IMR-90 (cell line): ENCODE measurements at regions not wholly inside any gene's neighbourhood (a gene's known extent, or its start where the extent isn't known, plus 50 kb on each side); places are given as distances from the start of the nearest gene placed in this dataset.

ENCODE experiments used
- ATAC-seq: fragments of 200-7000 bp; cut with Tn5 transposase; 2 replicates; pipeline ENCODE4 v1.9.1; 2020; ENCODE audit warnings: low read depth, mild to moderate bottlenecking, moderate library complexity
- BruUV-seq: library from RNA; stranded (reverse); fragments of 400-500 nt; replicated peaks from 2 replicates; lab custom pipeline; 2021; lab: Mats Ljungman, UMichigan
- CTCF ChIA-PET: fragments of 300-600 bp; formaldehyde crosslinking; extraction: SDS; loops from one replicate; lab custom pipeline; 2021; ENCODE audit warnings: antibody characterized with exemption; lab: Yijun Ruan, JAX
- POLR2A ChIA-PET: fragments of 300-600 bp; sonication (Branson Sonifier 250); formaldehyde crosslinking; loops from one replicate; lab custom pipeline; 2022; ENCODE audit warnings: antibody characterized with exemption; ENCODE audit not compliant: unreplicated experiment; lab: Charles Lee
- DNase-seq: peaks from one replicate; pipeline ENCODE4 v3.0.0; 2013
- H2AFZ ChIP-seq: replicated peaks from 2 replicates; pipeline ENCODE3; 2013; ENCODE audit warnings: low read length, mild to moderate bottlenecking; ENCODE audit not compliant: poor library complexity
- H2AK5ac ChIP-seq: 2 replicates; pipeline ENCODE4 v1.6.1; 2013; ENCODE audit warnings: low read depth, low read length, inconsistent platforms
- H2AK9ac ChIP-seq: replicated peaks from 2 replicates; pipeline ENCODE3; 2013; ENCODE audit warnings: mild to moderate bottlenecking, low read depth, low read length, moderate library complexity; ENCODE audit not compliant: poor library complexity
- H2BK120ac ChIP-seq: 2 replicates; pipeline ENCODE4 v1.6.1; 2013; ENCODE audit warnings: low read depth, low read length, inconsistent platforms
- H2BK15ac ChIP-seq: 3 replicates; pipeline ENCODE4 v1.6.1; 2013; ENCODE audit warnings: low read depth, low read length, inconsistent platforms
- H2BK20ac ChIP-seq: 2 replicates; pipeline ENCODE4 v1.6.1; 2013; ENCODE audit warnings: low read depth, mild to moderate bottlenecking, inconsistent platforms, low read length, moderate library complexity
- H2BK5ac ChIP-seq: 2 replicates; pipeline ENCODE4 v1.6.1; 2013; ENCODE audit warnings: mild to moderate bottlenecking, low read depth, low read length, inconsistent platforms; ENCODE audit not compliant: poor library complexity, severe bottlenecking
- H3K14ac ChIP-seq: replicated peaks from 2 replicates; pipeline ENCODE4 v1.6.1; 2013; ENCODE audit warnings: low read depth, low read length, inconsistent platforms
- H3K18ac ChIP-seq: 2 replicates; pipeline ENCODE4 v1.6.1; 2013; ENCODE audit warnings: low read depth, low read length, control low read depth
- H3K23ac ChIP-seq: 2 replicates; pipeline ENCODE4 v1.6.1; 2013; ENCODE audit warnings: low read depth, low read length, inconsistent platforms
- H3K27ac ChIP-seq: 2 replicates; pipeline ENCODE4 v1.5.1; 2013; ENCODE audit warnings: mild to moderate bottlenecking, control low read depth, low read length; ENCODE audit not compliant: insufficient read depth
- H3K27me3 ChIP-seq: 2 replicates; pipeline ENCODE4 v1.6.1; 2013; ENCODE audit warnings: low read length; ENCODE audit not compliant: control insufficient read depth, insufficient read depth
- H3K36me3 ChIP-seq: 2 replicates; pipeline ENCODE4 v1.6.1; 2013; ENCODE audit warnings: low read length, mixed read lengths; ENCODE audit not compliant: control insufficient read depth, insufficient read depth
- H3K4ac ChIP-seq: 2 replicates; pipeline ENCODE4 v1.6.1; 2013; ENCODE audit warnings: low read depth, low read length, inconsistent platforms
- H3K4me1 ChIP-seq: 2 replicates; pipeline ENCODE4 v1.6.1; 2013; ENCODE audit warnings: low read length, mixed read lengths; ENCODE audit not compliant: control insufficient read depth, insufficient read depth
- H3K4me2 ChIP-seq: 2 replicates; pipeline ENCODE4 v1.6.1; 2013; ENCODE audit warnings: low read depth, mild to moderate bottlenecking, control low read depth, low read length, moderate library complexity
- H3K4me3 ChIP-seq: 2 replicates; pipeline ENCODE4 v1.5.1; 2013; ENCODE audit warnings: low read depth, mild to moderate bottlenecking, control low read depth, low read length, moderate library complexity; ENCODE audit not compliant: insufficient read depth
- H3K56ac ChIP-seq: 2 replicates; pipeline ENCODE4 v1.6.1; 2013; ENCODE audit warnings: low read length, inconsistent platforms; ENCODE audit not compliant: insufficient read depth; ENCODE audit errors: extremely low read depth
- H3K79me1 ChIP-seq, 2 experiments: 2 replicates each; pipeline ENCODE4 v1.6.1; 2013; ENCODE audit warnings: low read length in 2 of 2, inconsistent platforms in 1 of 2, low read depth in 1 of 2
- H3K9ac ChIP-seq: 2 replicates; pipeline ENCODE4 v1.6.1; 2013; ENCODE audit warnings: low read depth, low read length, control low read depth
- H3K9me1 ChIP-seq: 2 replicates; pipeline ENCODE4 v1.6.1; 2013; ENCODE audit warnings: low read length, inconsistent platforms; ENCODE audit not compliant: insufficient read depth
- H3K9me3 ChIP-seq: 2 replicates; pipeline ENCODE4 v1.6.1; 2013; ENCODE audit warnings: low read length; ENCODE audit not compliant: control insufficient read depth, insufficient read depth
- H4K20me1 ChIP-seq: 2 replicates; pipeline ENCODE4 v1.6.1; 2013; ENCODE audit warnings: low read length, inconsistent platforms; ENCODE audit not compliant: insufficient read depth
- H4K5ac ChIP-seq: 2 replicates; pipeline ENCODE4 v1.6.1; 2013; ENCODE audit warnings: mild to moderate bottlenecking, low read depth, low read length, control low read depth
- H4K8ac ChIP-seq, 2 experiments: 2 replicates each; pipeline ENCODE4 v1.6.1; 2013; ENCODE audit warnings: low read depth in 2 of 2, low read length in 2 of 2, control low read depth in 1 of 2, inconsistent platforms in 1 of 2
- H4K91ac ChIP-seq: 2 replicates; pipeline ENCODE4 v1.6.1; 2013; ENCODE audit warnings: low read depth, low read length, inconsistent platforms; ENCODE audit not compliant: insufficient read depth
- BHLHE40 ChIP-seq: fragments of 150-350 bp; IDR thresholded peaks from 2 replicates; pipeline ENCODE4 v1.6.1; 2016; ENCODE audit warnings: mild to moderate bottlenecking, low read depth, low read length
- NFE2L2 ChIP-seq: fragments of 150-350 bp; IDR thresholded peaks from 2 replicates; pipeline ENCODE4 v1.6.1; 2016; ENCODE audit warnings: low read depth, mild to moderate bottlenecking, low read length
- RAD21 ChIP-seq: IDR thresholded peaks from 2 replicates; pipeline ENCODE4 v1.6.1; 2012; ENCODE audit warnings: low read length, improper control_type of control experiment
- RFX5 ChIP-seq: IDR thresholded peaks from 2 replicates; pipeline ENCODE4 v1.8.0; 2012; ENCODE audit warnings: low read depth, mild to moderate bottlenecking, low read length, moderate library complexity
- SMC3 ChIP-seq: fragments of 150-350 bp; IDR thresholded peaks from 2 replicates; pipeline ENCODE4 v1.6.1; 2016; ENCODE audit warnings: low read depth, mild to moderate bottlenecking, antibody characterized with exemption, low read length, moderate library complexity
- WGBS, 2 experiments: methylation state at CpG; one replicate each; pipeline versions ENCODE4 v1.1.5 to v1.1.7; 2013; ENCODE audit warnings: missing lambda C conversion rate in 2 of 2; ENCODE audit not compliant: insufficient read length in 1 of 2; ENCODE audit errors: extremely low coverage in 2 of 2; 5-methylcytosine and 5-hydroxymethylcytosine counted together
- dilution Hi-C: fragments of 300-500 bp; cut with HindIII; formaldehyde crosslinking; loops from one replicate; pipeline ENCODE4 v1.14.3; 2018; ENCODE audit warnings: low sequenced_read_pairs; ENCODE audit not compliant: unreplicated experiment
- in situ Hi-C: fragments of 300-500 bp; cut with MboI; formaldehyde crosslinking; loops from 3 replicates; pipeline ENCODE4 v1.14.3; 2019; ENCODE audit warnings: low sequenced_read_pairs, inconsistent platforms, mixed read lengths
- intact Hi-C: fragments of 100-400 bp; cut with micrococcal nuclease; formaldehyde crosslinking; loops from 2 replicates; pipeline ENCODE4 v1.10.0; 2022
- TF ChIP-seq, protein P1 (sequence below): fragments of 150-350 bp; IDR thresholded peaks from 2 replicates; pipeline ENCODE4 v1.6.1; 2017; ENCODE audit warnings: mild to moderate bottlenecking, antibody characterized with exemption, low read length, low read depth
- TF ChIP-seq, protein P2 (sequence below): conservative IDR thresholded peaks from 2 replicates; pipeline ENCODE4 v1.5.1; 2012; ENCODE audit warnings: mild to moderate bottlenecking, low read depth, low read length, improper control_type of control experiment

DNA sequence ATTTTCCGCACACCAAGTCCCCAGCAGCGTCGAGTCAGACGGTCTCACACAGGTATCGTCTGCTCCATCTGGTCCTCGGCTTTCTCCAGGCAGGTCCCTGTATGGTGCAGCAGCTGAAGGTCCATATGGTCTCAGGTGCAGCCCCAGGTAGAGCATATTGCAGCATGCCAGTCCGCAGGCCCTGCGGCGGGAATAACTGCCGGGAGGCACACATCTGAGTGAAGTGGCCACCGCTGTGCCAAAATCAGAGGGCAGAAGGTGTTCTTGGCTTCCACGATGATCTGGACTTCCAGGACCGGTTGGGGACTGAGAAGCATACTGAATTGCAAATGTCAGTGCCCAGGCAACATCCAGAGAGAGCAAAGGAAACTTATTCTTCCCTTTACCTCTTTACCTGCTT is 320.3 kb downstream of the RNF144A start:
- H2BK5ac ChIP-seq, result no peak overlapping the region
- no peak overlapping the region for H4K8ac ChIP-seq
- H3K4ac ChIP-seq, result no peak overlapping the region
- H4K91ac ChIP-seq, result no peak overlapping the region
- no peak overlapping the region for H2AK9ac ChIP-seq
- no peak for TF ChIP-seq RFX5
- TF ChIP-seq, protein P1, sequence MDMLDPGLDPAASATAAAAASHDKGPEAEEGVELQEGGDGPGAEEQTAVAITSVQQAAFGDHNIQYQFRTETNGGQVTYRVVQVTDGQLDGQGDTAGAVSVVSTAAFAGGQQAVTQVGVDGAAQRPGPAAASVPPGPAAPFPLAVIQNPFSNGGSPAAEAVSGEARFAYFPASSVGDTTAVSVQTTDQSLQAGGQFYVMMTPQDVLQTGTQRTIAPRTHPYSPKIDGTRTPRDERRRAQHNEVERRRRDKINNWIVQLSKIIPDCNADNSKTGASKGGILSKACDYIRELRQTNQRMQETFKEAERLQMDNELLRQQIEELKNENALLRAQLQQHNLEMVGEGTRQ, result no peak
- no peak for TF ChIP-seq SMC3
- TF ChIP-seq NFE2L2, result no peak
- TF ChIP-seq BHLHE40, result no peak
- TF ChIP-seq RAD21, result no peak
- TF ChIP-seq, protein P2, sequence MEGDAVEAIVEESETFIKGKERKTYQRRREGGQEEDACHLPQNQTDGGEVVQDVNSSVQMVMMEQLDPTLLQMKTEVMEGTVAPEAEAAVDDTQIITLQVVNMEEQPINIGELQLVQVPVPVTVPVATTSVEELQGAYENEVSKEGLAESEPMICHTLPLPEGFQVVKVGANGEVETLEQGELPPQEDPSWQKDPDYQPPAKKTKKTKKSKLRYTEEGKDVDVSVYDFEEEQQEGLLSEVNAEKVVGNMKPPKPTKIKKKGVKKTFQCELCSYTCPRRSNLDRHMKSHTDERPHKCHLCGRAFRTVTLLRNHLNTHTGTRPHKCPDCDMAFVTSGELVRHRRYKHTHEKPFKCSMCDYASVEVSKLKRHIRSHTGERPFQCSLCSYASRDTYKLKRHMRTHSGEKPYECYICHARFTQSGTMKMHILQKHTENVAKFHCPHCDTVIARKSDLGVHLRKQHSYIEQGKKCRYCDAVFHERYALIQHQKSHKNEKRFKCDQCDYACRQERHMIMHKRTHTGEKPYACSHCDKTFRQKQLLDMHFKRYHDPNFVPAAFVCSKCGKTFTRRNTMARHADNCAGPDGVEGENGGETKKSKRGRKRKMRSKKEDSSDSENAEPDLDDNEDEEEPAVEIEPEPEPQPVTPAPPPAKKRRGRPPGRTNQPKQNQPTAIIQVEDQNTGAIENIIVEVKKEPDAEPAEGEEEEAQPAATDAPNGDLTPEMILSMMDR, result no peak
- H2AFZ ChIP-seq, result no peak overlapping the region
- H3K4me3 ChIP-seq, result no peak overlapping the region
- no peaks in the 10 kb centered on the region for H3K9me1 ChIP-seq
- H3K4me1 ChIP-seq, result no peaks in the 10 kb centered on the region
- H3K23ac ChIP-seq, result no peak overlapping the region
- ChIA-PET CTCF (no interaction called here), POLR2A (interaction anchor here (1.0 kb wide), 1 partner anchor 11 kb away, joined by 3 read pairs; no protein-coding TSS in a partner anchor)
- no peak overlapping the region for H2AK5ac ChIP-seq
- H3K4me2 ChIP-seq, result no peak overlapping the region
- no peak overlapping the region for H2BK20ac ChIP-seq
- no peak for DNase-seq
- BruUV-seq, result no TSS peak
- H4K5ac ChIP-seq, result no peak overlapping the region
- intact Hi-C loops, result no loop called here
- H3K79me1 ChIP-seq, result no peaks in the 10 kb centered on the region
- H3K27ac ChIP-seq, result no peak overlapping the region
- H3K9ac ChIP-seq, result no peak overlapping the region
- H3K27me3 ChIP-seq, result no peaks in the 10 kb centered on the region
- no peak overlapping the region for H2BK15ac ChIP-seq
- no peak overlapping the region for H2BK120ac ChIP-seq
- no peaks in the 10 kb centered on the region for H3K36me3 ChIP-seq
- no peak overlapping the region for H3K18ac ChIP-seq
- 76% methylated on average over 11 of the region's 13 CpGs; no CpG with 5 or more reads in 1 of the 2 experiments for WGBS, 2 experiments
- dilution Hi-C loops, result no loop called here
- in situ Hi-C loops, result no loop called here
- ATAC-seq, result no peak
- no peak overlapping the region for H3K14ac ChIP-seq
- peaks cover 3% of the 10 kb centered on the region for H3K9me3 ChIP-seq
- no peak overlapping the region for H3K56ac ChIP-seq
- no peaks in the 10 kb centered on the region for H4K20me1 ChIP-seq
